ENCODE measurements at regions not wholly inside any gene's neighbourhood (a gene's known extent, or its start where the extent isn't known, plus 50 kb on each side); places are given as distances from the start of the nearest gene placed in this dataset.

GRCh38 chr3:30400926-30401325 lies 205.5 kb upstream of the TGFBR2 start:
- no peak overlapping the region for H3K4me3 Mint-ChIP-seq (ENCODE audit: unreplicated experiment)
- no peaks in the 10 kb centered on the region for H3K36me3 Mint-ChIP-seq (ENCODE audit: insufficient read depth, unreplicated experiment)
- H3K9me3 Mint-ChIP-seq (ENCODE audit: unreplicated experiment), result peaks cover 20% of the 10 kb centered on the region
- Histone ChIP-seq H3K4me3 (ENCODE audit: low read depth, low read length) (no peak overlapping the region), H3K27me3 (replicated peaks; ENCODE audit: control insufficient read depth, insufficient read depth, low read length) (no peaks in the 10 kb centered on the region), H3K36me3 (ENCODE audit: control insufficient read depth, insufficient read depth, low read length) (no peaks in the 10 kb centered on the region), H3K9me3 (no peaks in the 10 kb centered on the region), H3K4me1 (no peaks in the 10 kb centered on the region)
- H3K4me1 Mint-ChIP-seq (ENCODE audit: low read depth, unreplicated experiment), result no peaks in the 10 kb centered on the region
- no peak for TF ChIP-seq CTCF (IDR thresholded peaks at IDR 0.05; ENCODE audit: insufficient read depth in 1 of 2, low read depth in 1 of 2, low read length in 1 of 2, severe bottlenecking in 1 of 2, unreplicated experiment in 1 of 2)
- intact Hi-C loops (cut with micrococcal nuclease; ENCODE audit: unreplicated experiment), result no loop called here
- ChIA-PET POLR2A (no interaction called here), CTCF (no interaction called here)
- no peaks in the 10 kb centered on the region for H3K27me3 Mint-ChIP-seq (ENCODE audit: insufficient read depth, unreplicated experiment)
- no TSS peak for BruUV-seq (replicated peaks)
- H3K27ac Mint-ChIP-seq (ENCODE audit: unreplicated experiment), result no peak overlapping the region
- DNase-seq, result no peak

- DNase-seq, result no peak
- Histone ChIP-seq H3K4me1 (no peaks in the 10 kb centered on the region), H3K4me3 (ENCODE audit: low read depth, low read length) (no peak overlapping the region), H3K36me3 (ENCODE audit: control insufficient read depth, insufficient read depth, low read length) (no peaks in the 10 kb centered on the region), H3K9me3 (no peaks in the 10 kb centered on the region), H3K27me3 (replicated peaks; ENCODE audit: control insufficient read depth, insufficient read depth, low read length) (no peaks in the 10 kb centered on the region)
- CTCF ChIA-PET, result no interaction called here
- no TSS peak for BruUV-seq (replicated peaks)
- intact Hi-C loops (cut with micrococcal nuclease; ENCODE audit: unreplicated experiment), result no loop called here
- no peaks in the 10 kb centered on the region for H3K36me3 Mint-ChIP-seq (ENCODE audit: insufficient read depth, unreplicated experiment)
- no peak overlapping the region for H3K27ac Mint-ChIP-seq (ENCODE audit: unreplicated experiment)
- no peak for TF ChIP-seq CTCF (IDR thresholded peaks at IDR 0.05; ENCODE audit: insufficient read depth in 1 of 2, low read depth in 1 of 2, low read length in 1 of 2, severe bottlenecking in 1 of 2, unreplicated experiment in 1 of 2)
- POLR2A ChIA-PET, result no interaction called here
- H3K4me1 Mint-ChIP-seq (ENCODE audit: low read depth, unreplicated experiment), result no peaks in the 10 kb centered on the region
- H3K27me3 Mint-ChIP-seq (ENCODE audit: insufficient read depth, unreplicated experiment), result no peaks in the 10 kb centered on the region
- H3K4me3 Mint-ChIP-seq (ENCODE audit: unreplicated experiment), result no peak overlapping the region
- peaks cover 11% of the 10 kb centered on the region for H3K9me3 Mint-ChIP-seq (ENCODE audit: unreplicated experiment)
These were observed 204.4 kb upstream of the TGFBR2 start for GRCh38 chr3:30401971-30402370.

- H3K36me3 ChIP-seq (ENCODE audit: control insufficient read depth, insufficient read depth, low read length), result no peaks in the 10 kb centered on the region
- ChIA-PET CTCF (no interaction called here), POLR2A (no interaction called here)
- H3K4me1 ChIP-seq, result no peaks in the 10 kb centered on the region
- TF ChIP-seq CTCF (IDR thresholded peaks at IDR 0.05; ENCODE audit: insufficient read depth in 1 of 2, low read depth in 1 of 2, low read length in 1 of 2, severe bottlenecking in 1 of 2, unreplicated experiment in 1 of 2), result no peak
- no peak overlapping the region for H3K4me3 Mint-ChIP-seq (ENCODE audit: unreplicated experiment)
- no peaks in the 10 kb centered on the region for H3K4me1 Mint-ChIP-seq (ENCODE audit: low read depth, unreplicated experiment)
- H3K9me3 Mint-ChIP-seq (ENCODE audit: unreplicated experiment), result peaks cover 12% of the 10 kb centered on the region
- H3K9me3 ChIP-seq, result peaks cover 4% of the 10 kb centered on the region; the same call in 1 of the 2 replicates
- no peaks in the 10 kb centered on the region for H3K27me3 Mint-ChIP-seq (ENCODE audit: insufficient read depth, unreplicated experiment)
- H3K4me3 ChIP-seq (ENCODE audit: low read depth, low read length), result no peak overlapping the region
- no peaks in the 10 kb centered on the region for H3K27me3 ChIP-seq (replicated peaks; ENCODE audit: control insufficient read depth, insufficient read depth, low read length)
- H3K36me3 Mint-ChIP-seq (ENCODE audit: insufficient read depth, unreplicated experiment), result no peaks in the 10 kb centered on the region
- H3K27ac Mint-ChIP-seq (ENCODE audit: unreplicated experiment), result no peak overlapping the region
- no peak for DNase-seq
- intact Hi-C loops (cut with micrococcal nuclease; ENCODE audit: unreplicated experiment), result no loop called here
- BruUV-seq (replicated peaks), result no TSS peak
These were observed 198.8 kb upstream of the TGFBR2 start for GRCh38 chr3:30407651-30408050.

Measured in Caco-2 (cell line).